ENCODE measurements at regions not wholly inside any gene's neighbourhood (a gene's known extent, or its start where the extent isn't known, plus 50 kb on each side); places are given as distances from the start of the nearest gene placed in this dataset.
"Not testable (repeated sequence)": the region's sequence is repeated elsewhere in the genome, so short reads cannot be mapped to it uniquely, and the experiment has no call there.

GRCh38 chr14:106398931-106399331, 872.5 kb downstream of the TMEM121 start:
- not testable (repeated sequence) for TF ChIP-seq CTCF, POLR2A (IDR thresholded peaks at IDR 0.05)
